H1 (cell line): ENCODE measurements at regions not wholly inside any gene's neighbourhood (a gene's known extent, or its start where the extent isn't known, plus 50 kb on each side); places are given as distances from the start of the nearest gene placed in this dataset.

Experiments used
- ATF3 ChIP-seq: IDR thresholded peaks from 2 replicates; pipeline ENCODE4 v1.6.1; 2011; ENCODE audit warnings: low read depth, mild to moderate bottlenecking, low read length; ENCODE audit not compliant: insufficient read depth
- EGR1 ChIP-seq: IDR thresholded peaks from 2 replicates; pipeline ENCODE4 v1.6.1; 2011; ENCODE audit warnings: low read depth, low read length, borderline replicate concordance
- EZH2 ChIP-seq: fragments of 200-600 bp; sonication (generic); IDR thresholded peaks from 2 replicates; pipeline ENCODE4 v1.7.1; 2012; ENCODE audit warnings: low read depth, mild to moderate bottlenecking, moderate library complexity, low read length, inconsistent platforms; ENCODE audit not compliant: severe bottlenecking
- GABPA ChIP-seq: IDR thresholded peaks from 2 replicates; pipeline ENCODE4 v1.6.1; 2011; ENCODE audit warnings: mild to moderate bottlenecking, low read length, moderate library complexity, borderline replicate concordance; ENCODE audit not compliant: insufficient read depth
- POLR2A ChIP-seq, 2 experiments: IDR thresholded peaks; 1 replicate in 1 of 2; 2 replicates in 1 of 2; pipeline ENCODE4 v1.6.1; 2011; ENCODE audit warnings: low read depth in 2 of 2, low read length in 2 of 2, mild to moderate bottlenecking in 2 of 2; ENCODE audit errors: control extremely low read depth in 1 of 2
- SIN3A ChIP-seq, 2 experiments: IDR thresholded peaks in 1 of 2; conservative IDR thresholded peaks in 1 of 2; 2 replicates each; pipeline ENCODE4 v1.6.1; 2011 to 2012; ENCODE audit warnings: low read length in 2 of 2, improper control_type of control experiment in 1 of 2, low read depth in 1 of 2, mild to moderate bottlenecking in 1 of 2
- SIX5 ChIP-seq: IDR thresholded peaks from 2 replicates; pipeline ENCODE4 v1.6.1; 2011; ENCODE audit warnings: mild to moderate bottlenecking, low read depth, low read length
- TAF1 ChIP-seq: IDR thresholded peaks from 2 replicates; pipeline ENCODE4 v1.6.1; 2011; ENCODE audit warnings: mild to moderate bottlenecking, low read depth, low read length
- ZNF274 ChIP-seq: IDR thresholded peaks from 2 replicates; pipeline ENCODE4 v1.7.0; 2012; ENCODE audit warnings: low read length, borderline replicate concordance; ENCODE audit errors: extremely low read depth
- TF ChIP-seq, protein P1 (sequence below), 3 experiments: IDR thresholded peaks; 1 replicate in 2 of 3; 2 replicates in 1 of 3; pipeline versions ENCODE4 v1.5.1 to v1.6.1; 2011; ENCODE audit warnings: low read length in 3 of 3, mild to moderate bottlenecking in 3 of 3, inconsistent platforms in 2 of 3, low read depth in 1 of 3, moderate library complexity in 1 of 3; ENCODE audit not compliant: insufficient read depth in 1 of 3; ENCODE audit errors: control extremely low read depth in 1 of 3
- TF ChIP-seq, protein P2 (sequence below): IDR thresholded peaks from 2 replicates; pipeline ENCODE4 v1.6.1; 2012; ENCODE audit warnings: inconsistent platforms

DNA sequence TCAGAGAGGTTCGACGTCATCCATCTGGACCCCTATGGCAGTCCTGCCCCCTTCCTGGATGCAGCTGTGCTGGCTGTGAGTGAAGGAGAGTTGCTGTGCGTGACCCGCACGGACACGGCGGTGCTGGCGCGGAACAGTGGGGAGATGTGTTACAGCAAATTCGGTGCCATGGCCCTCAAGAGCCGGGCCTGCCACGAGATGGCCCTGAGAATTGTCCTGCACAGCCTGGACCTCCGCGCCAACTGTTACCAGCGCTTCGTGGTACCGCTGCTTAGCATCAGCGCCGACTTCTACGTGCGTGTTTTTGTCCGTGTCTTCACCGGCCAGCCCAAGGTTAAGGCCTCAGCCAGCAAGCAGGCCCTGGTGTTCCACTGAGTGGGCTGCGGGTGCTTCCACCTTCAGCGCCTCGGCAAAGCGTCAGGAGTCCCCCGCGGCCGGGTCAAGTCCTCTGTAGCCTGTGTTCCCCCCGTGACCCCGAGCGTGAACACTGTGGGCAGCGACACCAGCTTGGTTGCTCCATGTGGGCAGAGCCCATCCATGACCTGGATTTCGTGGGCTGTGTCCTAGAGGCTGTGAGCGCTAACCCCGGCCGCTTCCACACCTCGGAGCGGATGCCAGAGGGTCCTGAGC is 186.7 kb upstream of the SLITRK2 start:
- TF ChIP-seq ATF3 (no peak), SIX5 (no peak), POLR2A (IDR thresholded peaks at IDR 0.05; ENCODE audit: control extremely low read depth in 1 of 2, low read depth in 2 of 2, low read length in 2 of 2) (no peak), GABPA (no peak), ZNF274 (no peak), TAF1 (no peak), EGR1 (no peak), SIN3A (conservative IDR thresholded peaks at IDR 0.05 in 1 of 2, IDR thresholded peaks at IDR 0.05 in 1 of 2; ENCODE audit: low read depth in 1 of 2, low read length in 2 of 2) (no peak), EZH2 (no peak)
- TF ChIP-seq, protein P1, sequence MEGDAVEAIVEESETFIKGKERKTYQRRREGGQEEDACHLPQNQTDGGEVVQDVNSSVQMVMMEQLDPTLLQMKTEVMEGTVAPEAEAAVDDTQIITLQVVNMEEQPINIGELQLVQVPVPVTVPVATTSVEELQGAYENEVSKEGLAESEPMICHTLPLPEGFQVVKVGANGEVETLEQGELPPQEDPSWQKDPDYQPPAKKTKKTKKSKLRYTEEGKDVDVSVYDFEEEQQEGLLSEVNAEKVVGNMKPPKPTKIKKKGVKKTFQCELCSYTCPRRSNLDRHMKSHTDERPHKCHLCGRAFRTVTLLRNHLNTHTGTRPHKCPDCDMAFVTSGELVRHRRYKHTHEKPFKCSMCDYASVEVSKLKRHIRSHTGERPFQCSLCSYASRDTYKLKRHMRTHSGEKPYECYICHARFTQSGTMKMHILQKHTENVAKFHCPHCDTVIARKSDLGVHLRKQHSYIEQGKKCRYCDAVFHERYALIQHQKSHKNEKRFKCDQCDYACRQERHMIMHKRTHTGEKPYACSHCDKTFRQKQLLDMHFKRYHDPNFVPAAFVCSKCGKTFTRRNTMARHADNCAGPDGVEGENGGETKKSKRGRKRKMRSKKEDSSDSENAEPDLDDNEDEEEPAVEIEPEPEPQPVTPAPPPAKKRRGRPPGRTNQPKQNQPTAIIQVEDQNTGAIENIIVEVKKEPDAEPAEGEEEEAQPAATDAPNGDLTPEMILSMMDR (IDR thresholded peaks at IDR 0.05; ENCODE audit: control extremely low read depth in 1 of 3, insufficient read depth in 1 of 3, low read depth in 1 of 3, low read length in 3 of 3): no peak
- TF ChIP-seq, protein P2, sequence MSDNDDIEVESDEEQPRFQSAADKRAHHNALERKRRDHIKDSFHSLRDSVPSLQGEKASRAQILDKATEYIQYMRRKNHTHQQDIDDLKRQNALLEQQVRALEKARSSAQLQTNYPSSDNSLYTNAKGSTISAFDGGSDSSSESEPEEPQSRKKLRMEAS: no peak
